GM19240 (cell line): ENCODE measurements at regions not wholly inside any gene's neighbourhood (a gene's known extent, or its start where the extent isn't known, plus 50 kb on each side); places are given as distances from the start of the nearest gene placed in this dataset.
"Not testable (repeated sequence)": the region's sequence is repeated elsewhere in the genome, so short reads cannot be mapped to it uniquely, and the experiment has no call there.

Source experiments
- DNase-seq: peaks from one replicate; pipeline ENCODE4 v3.0.0; 2011; ENCODE audit warnings: low spot score; ENCODE audit not compliant: insufficient read length

DNA sequence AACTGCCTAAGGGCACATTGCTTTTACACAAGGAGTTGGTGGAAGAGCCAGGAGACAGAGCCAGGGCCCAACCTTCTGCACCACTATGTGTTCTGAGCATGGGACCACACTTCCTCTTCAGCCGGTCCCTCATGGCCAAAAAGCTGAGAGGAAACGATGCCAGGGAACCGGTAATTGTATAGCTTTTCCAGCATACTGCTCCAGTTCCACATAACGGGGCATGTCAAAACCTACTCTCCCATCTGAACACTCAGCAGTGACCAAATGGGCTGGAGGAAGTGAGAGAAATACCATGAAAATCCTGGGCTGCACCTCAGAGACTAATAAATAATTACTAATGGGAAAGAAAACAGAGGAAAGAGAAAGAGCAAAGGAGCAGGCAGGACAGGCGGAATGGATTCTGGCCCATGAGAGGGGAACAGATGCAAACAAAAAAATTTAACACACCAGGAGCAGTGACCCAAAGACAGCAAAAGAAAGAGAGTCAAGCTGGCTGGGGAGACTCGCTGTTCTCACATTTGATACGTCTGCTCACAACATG, 52.0 kb upstream of the BMP2 start:
- DNase-seq = no peak

DNA sequence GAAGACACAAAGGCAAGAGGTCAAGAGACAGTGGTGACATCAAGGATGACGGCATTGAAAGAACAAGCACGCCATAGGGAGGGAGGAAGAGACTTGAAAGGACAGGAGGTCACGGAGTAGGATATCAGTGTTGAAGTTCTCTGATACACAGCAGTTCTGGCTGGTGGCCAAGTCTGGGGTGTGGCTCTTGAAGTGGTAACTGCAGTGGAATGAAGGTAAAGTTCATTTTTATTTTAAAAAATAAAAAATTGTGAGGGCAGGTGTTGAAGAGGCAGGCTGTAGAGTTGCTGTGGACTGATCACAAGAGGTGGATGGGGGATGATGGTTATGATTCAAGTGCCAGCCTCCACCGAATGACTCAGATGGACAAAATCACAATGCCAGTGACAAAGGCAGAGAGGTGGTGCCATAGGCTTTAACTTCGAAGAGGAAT, 53.2 kb upstream of the BMP2 start:
- no peak for DNase-seq

DNA sequence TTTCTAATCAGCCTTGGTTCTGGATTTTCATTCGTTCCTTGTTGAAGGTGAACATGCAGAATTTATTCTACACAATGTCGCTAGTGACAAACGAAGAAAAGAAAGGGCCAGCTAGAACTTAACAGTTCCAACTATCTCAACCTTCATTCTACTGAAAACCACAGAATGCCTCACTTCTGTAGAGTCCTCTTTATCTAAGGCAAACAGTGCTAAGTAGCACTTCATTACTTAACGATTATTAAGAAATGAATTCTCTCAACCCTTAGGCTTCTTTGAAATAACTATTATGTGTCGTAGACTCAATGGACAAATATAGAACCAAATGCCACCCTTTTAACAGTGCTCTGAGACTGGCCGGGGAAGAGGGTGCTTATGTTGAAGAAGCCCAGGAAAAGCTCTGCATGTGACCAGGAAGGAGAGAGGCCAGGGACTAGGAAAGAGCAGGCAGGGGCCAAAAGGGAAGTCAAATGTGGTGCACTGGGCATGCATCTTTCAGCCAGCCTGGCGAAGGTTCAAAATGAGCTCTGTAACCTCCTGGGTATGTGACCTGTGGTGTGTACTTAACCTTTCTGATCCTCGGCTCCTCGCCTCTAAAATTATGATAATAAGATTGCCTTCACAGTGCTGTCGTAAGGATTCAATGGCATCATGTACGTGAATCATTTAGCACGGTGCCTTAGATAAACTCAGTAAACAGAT, 55.4 kb upstream of the BMP2 start:
- no peak for DNase-seq

DNA sequence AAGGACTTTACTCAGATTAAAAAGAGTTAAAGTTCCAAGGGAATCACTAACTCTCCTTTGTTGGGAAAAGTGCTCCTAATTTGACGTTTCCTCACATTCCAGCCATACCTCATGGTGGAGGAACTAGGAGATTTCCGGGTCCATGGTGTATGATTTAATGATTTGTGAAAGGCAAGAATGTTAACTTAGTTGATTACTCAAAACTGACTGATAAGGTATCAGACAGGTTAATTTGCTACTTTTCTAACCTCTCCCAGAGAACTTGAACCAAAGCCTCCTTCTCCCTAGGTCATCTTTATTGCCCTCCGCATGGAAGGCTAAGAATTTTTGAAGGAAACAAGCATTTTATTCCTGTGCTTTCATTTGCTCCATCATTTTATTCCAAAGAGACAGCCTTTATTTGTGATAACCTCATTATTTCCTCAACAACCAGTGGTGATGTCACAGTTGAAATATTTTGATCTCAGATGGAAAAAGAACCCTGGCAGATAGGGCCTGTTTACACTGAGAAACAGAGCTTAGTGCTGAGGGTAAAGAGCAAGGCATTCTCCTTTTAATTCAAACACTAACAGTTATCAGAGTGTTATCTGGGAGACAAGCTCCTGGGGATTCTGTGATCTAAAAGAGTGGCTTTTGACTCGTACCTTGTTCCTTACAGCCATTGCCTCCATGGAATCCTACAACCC, 57.4 kb upstream of the BMP2 start:
- no peak for DNase-seq

DNA sequence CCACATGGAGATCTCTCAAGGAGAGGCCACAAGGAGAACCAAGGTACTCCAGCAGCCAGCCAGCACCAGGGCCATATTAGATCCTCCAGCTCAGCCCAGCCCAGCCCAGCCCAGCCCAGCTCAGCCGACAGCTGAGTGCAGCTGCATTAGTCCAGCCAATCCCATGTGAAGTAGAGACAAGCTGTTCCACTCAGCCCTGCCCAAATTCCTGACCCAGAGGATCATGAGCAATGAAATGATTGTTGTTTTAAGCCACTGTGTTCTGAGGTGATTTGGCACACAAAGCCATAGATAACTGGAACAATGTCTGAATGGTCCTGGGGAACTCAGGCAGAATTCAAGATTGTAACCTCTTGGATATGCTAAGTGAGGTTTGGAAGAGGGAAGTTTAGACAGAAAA, 59.5 kb upstream of the BMP2 start:
- DNase-seq = no peak

DNA sequence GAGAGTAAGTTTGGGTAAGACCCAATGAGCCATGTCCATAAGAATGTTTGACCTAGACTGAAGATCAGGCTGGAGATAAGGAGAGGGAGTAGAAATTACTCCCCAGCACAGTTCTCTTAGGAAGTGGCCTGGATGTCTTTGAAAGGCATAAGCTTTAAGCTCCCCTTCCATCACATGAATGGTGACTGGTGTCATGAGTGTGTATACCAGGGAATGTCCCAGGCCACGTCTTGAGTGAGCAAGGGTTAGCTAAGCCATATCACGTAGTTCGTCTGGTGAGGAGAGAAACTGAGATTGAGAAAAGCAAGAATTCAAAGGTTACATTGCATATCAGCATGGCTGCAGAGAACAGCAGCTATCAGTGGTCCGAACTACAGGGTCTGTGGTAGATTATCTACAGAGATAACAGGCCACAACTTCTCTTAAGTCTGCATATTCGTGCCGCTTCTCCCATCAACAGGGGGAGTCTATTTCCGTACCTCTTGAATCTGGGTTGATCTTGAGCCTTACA, 60.1 kb upstream of the BMP2 start:
- DNase-seq = no peak

DNA sequence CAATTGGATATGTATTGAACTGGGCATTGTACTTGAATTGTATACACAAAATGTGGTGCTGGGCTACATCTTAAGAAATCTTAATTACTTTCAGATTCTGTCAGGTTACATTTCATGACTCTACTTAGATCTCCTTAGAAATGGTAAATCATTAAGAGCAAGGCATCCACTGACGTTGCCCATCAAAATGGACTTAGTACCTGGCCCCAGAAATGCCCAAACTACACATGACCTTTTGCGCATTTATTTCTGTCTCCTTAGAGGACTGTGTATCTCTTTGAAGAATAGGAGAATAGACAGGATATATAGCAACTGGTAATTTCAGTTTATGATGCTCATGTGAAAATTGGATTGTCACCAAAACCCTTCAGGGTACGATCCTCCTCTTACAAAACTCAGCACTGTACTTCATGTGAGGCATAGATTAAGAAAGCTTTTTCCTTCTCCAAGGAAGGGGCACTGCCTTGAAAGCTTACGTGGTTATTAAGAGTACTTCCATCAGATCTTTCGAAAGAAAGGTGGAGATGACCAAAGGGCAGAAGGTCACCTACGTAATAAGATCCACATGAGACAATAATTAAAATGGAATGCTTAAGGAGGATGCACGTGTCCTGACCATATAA, 61.4 kb upstream of the BMP2 start:
- no peak for DNase-seq

DNA sequence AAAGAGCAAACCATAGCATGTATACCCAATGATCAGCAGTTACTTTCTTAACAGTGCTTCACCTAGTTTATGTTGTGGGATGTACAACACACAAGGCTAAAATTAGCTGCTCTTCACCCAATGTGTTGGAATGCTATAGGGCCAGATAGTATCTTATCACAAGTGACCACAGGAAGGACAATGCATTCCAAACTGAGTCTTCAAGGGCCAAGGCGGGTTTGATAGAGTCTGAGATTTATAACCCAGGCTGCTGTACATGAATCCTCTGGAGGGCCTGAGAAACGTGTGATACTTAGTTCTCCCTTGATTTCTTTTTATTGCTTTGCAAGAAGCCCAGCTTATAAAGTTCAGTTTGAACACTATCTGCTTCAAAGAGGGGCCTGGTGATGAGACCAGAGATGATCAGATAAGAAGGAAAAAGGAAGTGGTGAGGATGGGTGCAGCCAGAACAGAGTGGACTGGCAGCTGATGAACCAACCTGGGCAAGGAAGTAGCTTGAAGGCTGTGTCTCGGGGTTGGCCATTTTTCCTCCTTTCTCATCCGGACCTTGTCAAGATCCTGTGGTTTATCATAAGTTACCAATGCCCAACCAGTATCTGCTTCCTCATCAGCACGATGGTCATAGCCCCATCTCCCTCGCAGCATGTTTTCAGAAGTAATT, 62.2 kb upstream of the BMP2 start:
- DNase-seq = no peak

DNA sequence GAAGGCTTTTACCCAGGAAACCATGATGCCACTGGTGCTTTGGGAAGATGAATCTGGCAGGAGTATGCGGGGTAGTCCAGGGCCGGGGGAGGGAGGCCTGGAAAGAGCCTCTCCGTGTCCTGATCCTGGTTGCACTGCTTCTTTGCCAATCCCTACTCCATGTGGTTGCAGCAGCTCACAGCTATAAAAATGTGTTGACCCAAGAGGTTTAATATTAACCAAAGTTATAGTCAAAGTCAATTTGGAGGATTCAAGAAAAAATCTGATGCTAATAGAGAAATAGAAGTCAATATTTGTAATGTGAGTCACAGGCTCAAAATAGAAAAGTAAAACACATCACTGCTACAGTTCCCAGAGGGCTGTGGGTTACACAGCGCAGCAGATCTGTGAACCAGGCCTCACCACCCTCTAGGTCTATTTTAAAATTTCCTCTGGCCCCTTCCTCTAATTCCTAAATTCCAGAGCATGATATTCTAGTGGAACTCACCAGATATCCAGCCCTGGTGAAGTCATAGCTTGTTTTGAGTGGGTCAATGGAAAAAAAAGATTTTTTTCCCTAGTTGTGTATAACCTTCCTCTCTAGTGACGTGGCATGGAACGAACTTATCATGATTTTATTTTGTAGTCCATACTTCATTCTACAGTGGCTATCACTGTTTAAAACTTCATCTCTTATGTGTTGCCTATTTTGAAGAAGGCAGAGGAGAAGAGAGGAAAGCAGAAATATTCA, 63.2 kb upstream of the BMP2 start:
- DNase-seq = no peak

DNA sequence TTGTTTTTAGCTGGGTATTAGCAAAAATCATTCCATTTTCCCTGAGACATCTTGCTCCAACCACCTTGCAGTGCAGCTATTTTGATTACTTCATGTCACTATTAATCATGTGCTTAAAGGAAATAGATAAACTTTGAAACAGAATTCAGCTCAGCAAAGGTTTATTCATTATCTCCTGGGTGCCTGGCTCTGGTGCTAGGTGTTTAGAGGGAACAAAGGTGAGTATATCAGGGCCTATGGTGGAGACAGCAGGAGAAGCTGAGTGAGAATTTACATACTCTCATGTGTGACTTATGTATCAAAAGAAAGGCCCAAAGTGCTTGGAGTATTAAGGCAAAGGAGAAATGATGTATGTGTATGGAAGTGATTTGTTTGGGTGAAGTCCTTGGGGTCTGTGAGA, 63.8 kb upstream of the BMP2 start:
- no peak for DNase-seq

DNA sequence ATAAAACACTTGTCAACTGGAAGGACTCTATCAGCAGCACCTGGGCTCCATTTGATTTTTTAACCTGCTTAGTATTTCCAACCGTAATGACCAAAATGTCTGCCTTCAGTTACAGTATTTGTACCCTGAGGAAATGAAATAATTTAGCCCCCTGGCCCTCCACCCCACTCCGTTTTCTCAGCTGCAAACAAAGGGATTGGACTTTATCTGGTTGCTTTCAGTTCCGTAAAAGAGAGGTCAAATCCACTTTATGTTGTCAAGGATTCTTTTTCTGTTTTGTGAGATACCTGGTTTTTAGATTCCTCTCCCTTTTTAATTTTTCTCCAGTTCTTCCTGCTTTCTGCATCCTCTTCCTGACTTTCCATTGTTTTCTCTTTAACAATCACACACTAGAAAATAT, 64.4 kb upstream of the BMP2 start:
- no peak for DNase-seq

DNA sequence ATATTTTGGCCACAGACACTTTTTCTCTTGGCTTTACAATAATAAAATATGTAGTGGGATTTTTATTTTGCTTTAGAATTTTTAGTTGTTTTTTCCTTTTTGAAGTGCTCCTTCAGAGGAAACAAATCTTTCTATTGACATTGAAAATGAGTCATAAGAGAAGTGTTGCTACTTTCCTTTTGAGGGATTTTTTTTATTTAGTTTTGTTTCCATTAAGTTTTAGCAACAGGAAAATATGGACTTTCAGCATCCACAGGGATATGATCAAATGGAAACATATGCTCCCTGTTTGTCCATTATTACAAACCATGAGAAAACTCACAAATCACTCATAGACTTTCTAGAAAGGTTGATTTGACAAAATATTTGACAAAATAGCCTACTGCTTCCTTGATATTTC, 65.3 kb upstream of the BMP2 start:
- no peak for DNase-seq

DNA sequence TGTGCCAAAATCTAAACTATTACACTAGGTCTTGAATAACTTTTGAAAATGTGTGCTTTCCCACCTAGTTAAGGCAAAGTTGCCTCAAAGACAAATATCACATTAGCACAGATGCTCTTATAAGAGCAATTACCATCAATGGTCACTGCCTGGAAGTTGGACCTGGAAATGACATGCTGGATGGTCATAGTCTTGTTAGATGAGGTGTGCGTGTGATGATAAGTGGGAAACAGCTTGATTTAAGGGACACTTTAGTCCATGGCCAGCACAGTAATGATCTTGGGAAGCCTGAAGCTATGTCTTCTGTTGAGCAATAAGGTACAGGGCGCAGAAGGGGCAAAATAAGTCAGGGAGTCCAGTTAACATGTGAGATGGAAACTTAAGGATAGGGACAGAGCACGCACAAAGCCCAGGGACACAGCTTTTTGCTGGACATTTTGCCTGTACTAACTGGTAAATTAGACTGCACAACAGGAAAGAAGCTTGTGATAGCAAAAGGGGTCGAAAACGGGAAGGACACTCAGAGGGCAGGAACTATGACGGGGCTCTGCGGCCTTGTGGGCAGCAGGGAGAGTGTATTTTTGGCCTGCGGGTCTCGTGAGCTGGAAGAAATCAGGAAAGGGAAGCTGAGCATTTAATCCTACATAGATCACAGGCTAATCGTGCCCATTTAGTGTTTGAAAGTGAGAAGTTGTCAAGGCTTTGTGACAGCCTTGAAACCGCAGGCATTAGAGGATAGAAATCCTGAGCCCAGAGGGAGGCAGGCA, 66.7 kb upstream of the BMP2 start:
- no peak for DNase-seq

DNA sequence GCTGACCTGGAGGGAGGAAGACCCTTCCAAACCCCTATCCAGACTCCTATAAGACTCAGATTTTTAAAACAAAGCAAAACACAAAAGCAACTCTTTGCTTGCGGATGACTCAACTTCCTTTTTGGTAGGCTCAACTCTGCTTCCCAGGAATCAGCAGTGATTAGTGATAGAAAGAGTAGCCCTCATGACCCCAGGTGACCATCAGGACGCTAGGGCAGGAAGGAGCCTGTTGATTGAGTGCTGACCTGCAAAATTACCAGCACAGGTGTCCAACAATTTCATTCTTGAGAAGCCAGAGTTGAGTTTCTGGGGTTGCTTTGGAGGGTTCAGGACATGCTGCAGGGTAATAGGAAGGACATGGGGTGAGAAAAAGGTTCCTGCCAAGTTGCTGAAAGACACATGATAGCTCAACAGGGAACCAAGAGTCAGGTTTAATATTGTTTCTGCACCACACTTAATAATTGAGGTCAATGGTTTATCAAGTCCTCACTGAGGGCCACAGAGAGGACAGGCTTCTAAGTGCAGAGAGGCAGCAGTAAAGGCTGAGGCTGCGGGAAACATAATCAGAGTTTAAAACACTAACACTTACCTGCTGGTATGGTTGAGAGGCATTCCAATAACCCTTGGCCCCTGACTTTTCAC, 67.4 kb upstream of the BMP2 start:
- no peak for DNase-seq

DNA sequence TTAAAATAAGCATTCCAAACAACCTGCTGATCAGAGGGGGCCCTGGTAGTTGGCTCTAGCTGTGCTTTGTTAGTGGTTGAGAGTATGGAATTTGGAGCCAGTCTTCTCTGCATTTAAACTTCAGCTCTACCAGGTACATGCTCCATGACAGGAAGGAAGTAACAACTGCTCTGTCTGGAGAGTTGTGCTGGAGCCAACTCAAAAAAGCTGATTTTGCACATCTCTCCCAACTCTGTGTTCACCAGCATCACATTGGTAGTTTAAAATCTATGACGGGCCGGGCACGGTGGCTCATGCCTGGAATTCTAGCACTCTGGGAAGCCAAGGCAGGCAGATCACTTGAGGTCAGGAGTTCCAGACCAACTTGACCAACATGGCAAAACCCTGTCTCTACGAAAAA, 68.8 kb upstream of the BMP2 start:
- DNase-seq = no peak

DNA sequence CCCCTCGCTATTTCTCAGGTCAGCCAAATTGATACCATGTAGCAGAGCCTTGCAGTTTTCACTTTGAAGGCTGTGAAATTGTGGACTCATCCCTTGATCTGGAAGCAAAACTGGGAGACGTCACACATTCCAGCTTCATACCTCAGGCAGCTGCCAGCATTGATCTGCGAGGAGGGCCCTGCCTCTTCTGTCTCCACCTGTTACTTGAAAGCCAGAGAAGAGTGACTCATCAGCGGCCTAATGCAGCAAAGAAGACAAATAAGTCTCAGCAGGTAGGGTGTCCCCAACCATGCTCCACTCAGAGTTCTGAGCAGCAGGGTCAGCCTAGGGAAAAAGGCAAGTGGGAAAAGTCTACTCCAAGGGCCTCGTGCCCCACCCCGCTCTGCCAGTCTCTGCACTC, 69.4 kb upstream of the BMP2 start:
- DNase-seq = no peak

DNA sequence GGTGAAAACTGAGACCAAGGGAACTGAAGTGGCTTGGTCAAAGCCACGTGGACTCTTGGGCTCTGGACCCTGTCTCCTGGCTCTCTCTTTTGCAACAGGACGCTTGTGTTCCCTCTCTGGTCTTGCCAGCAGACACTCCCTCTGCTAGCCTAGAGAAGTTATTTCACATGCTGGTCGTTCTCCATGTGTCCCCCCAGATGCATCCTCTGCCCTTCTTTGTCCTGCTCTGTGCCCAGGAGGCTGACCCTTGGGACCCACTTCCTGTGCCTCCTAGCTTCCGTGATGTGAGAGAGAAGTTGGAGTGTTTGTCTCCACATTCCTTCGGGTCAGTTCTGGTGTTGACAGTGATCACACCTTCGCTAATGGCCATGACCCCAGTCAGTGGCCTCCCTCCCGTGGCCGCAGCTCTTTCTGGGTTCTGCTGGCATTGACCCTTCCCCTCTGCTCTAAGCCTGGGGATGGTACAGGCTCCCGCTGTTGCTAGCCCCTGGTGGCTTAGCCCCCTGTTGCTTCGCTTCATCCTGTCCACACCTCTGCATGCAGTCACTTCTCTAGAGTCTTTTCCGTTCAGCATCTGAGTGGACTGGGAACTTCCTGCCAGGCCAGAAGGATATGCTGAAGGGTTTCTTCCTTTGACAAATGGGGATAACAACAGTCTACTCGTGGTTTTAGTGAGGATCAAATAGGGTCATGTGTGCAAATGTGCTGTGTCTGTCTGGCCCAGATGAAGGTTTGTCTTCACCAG, 70.1 kb upstream of the BMP2 start:
- no peak for DNase-seq

DNA sequence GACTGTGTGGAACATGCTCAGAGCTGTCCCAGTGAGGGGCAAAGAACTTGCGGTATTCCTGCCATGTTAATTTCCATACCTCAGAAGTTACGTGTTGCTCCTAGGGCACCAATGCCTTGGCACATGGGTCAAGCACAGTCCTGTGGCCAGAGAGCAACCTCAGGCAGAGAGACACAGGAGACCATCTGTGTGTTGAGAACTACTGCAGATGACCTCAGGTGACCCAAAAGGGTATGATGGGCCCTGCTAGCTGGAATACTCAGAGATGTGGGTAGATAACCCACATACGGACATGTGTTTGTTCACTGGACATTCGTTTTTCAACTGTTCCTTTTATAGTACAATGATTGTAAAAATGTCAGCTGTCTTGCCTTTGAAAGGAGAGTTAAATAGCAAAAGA, 71.5 kb upstream of the BMP2 start:
- DNase-seq = no peak

DNA sequence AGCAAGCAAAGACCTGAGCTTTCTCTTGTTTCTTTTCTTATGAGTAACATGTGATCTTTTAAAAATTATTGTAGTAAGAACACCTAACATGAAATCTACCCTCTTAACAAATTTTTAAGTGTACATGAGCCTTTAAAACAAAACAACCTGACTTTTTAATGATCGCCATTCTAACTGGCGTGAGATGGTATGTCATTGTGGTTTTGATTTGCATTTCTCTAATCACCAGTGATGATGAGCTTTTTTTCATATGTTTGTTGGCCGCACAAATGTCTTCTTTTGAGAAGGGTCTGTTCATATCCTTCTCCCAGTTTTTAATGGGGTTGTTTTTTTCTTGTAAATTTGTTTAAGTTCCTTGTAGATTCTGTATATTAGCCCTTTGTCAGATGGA, 73.7 kb upstream of the BMP2 start:
- DNase-seq = not testable (repeated sequence)
